H1 (cell line): ENCODE measurements at regions not wholly inside any gene's neighbourhood (a gene's known extent, or its start where the extent isn't known, plus 50 kb on each side); places are given as distances from the start of the nearest gene placed in this dataset.

Experiments used
- CTCF ChIA-PET: fragments of 300-600 bp; sonication (Branson Sonifier 250); formaldehyde crosslinking; loops from one replicate; lab custom pipeline; 2021; ENCODE audit not compliant: partially characterized antibody; lab: Charles Lee
- POLR2A ChIA-PET: fragments of 300-600 bp; sonication (Branson Sonifier 250); formaldehyde crosslinking; loops from one replicate; lab custom pipeline; 2021; ENCODE audit warnings: inconsistent platforms; ENCODE audit not compliant: partially characterized antibody; lab: Charles Lee
- DNase-seq, 2 experiments: peaks; one replicate each; pipeline versions ENCODE4 v3.0.0 to v3.0.0-alpha.2; 2010 to 2022; ENCODE audit warnings: low spot score in 2 of 2, low read depth in 1 of 2, mixed read lengths in 1 of 2
- FAIRE-seq: peaks from 2 replicates; lab custom pipeline; 2011; peaks lifted over from hg19 to GRCh38; lab: Jason Lieb, UNC
- H2AFZ ChIP-seq: 2 replicates; pipeline ENCODE4 v1.8.1; 2012; ENCODE audit warnings: low read length, inconsistent platforms
- H2AK5ac ChIP-seq: 2 replicates; pipeline ENCODE4 v1.6.1; 2013; ENCODE audit warnings: low read depth, low read length
- H2BK120ac ChIP-seq: replicated peaks from 2 replicates; pipeline ENCODE3; 2013; ENCODE audit warnings: low read depth, low read length, inconsistent platforms
- H2BK12ac ChIP-seq: 2 replicates; pipeline ENCODE4 v1.6.1; 2013; ENCODE audit warnings: low read depth, low read length
- H2BK15ac ChIP-seq: 2 replicates; pipeline ENCODE4 v1.6.1; 2013; ENCODE audit warnings: low read length
- H2BK20ac ChIP-seq: 2 replicates; pipeline ENCODE4 v1.6.1; 2013; ENCODE audit warnings: low read length
- H2BK5ac ChIP-seq: 2 replicates; pipeline ENCODE4 v1.6.1; 2013; ENCODE audit warnings: low read depth, low read length
- H3K14ac ChIP-seq: 2 replicates; pipeline ENCODE4 v1.6.1; 2013; ENCODE audit warnings: inconsistent platforms; ENCODE audit not compliant: insufficient read length
- H3K18ac ChIP-seq: 2 replicates; pipeline ENCODE4 v1.6.1; 2013; ENCODE audit warnings: low read length; ENCODE audit errors: extremely low read depth
- H3K23ac ChIP-seq: 2 replicates; pipeline ENCODE4 v1.6.1; 2013; ENCODE audit warnings: inconsistent platforms; ENCODE audit not compliant: insufficient read length
- H3K23me2 ChIP-seq: 2 replicates; pipeline ENCODE4 v1.6.1; 2013; ENCODE audit warnings: low read depth, low read length
- H3K27ac ChIP-seq: 2 replicates; pipeline ENCODE4 v1.6.1; 2011; ENCODE audit warnings: low read depth, low read length, inconsistent platforms
- H3K27me3 ChIP-seq, 4 experiments: replicated peaks in 1 of 4; 1 replicate in 1 of 4; 2 replicates in 3 of 4; pipeline versions ENCODE4 v1.6.1 to v1.8.1; 2011 to 2013; ENCODE audit warnings: low read length in 3 of 4, mild to moderate bottlenecking in 3 of 4, inconsistent platforms in 2 of 4, mixed read lengths in 2 of 4, moderate library complexity in 1 of 4; ENCODE audit not compliant: control insufficient read depth in 3 of 4, insufficient read depth in 3 of 4; ENCODE audit errors: extremely low read depth in 1 of 4
- H3K36me3 ChIP-seq, 4 experiments: 2 replicates each; pipeline versions ENCODE4 v1.6.1 to v1.8.1; 2011 to 2013; ENCODE audit warnings: mild to moderate bottlenecking in 4 of 4, low read length in 3 of 4, moderate library complexity in 2 of 4, control low read depth in 1 of 4, inconsistent platforms in 1 of 4; ENCODE audit not compliant: insufficient read depth in 4 of 4, control insufficient read depth in 2 of 4
- H3K4ac ChIP-seq: replicated peaks from 2 replicates; pipeline ENCODE3; 2013; ENCODE audit warnings: low read length, low read depth, mixed read lengths, inconsistent platforms; ENCODE audit not compliant: insufficient read length
- H3K4me1 ChIP-seq, 4 experiments: replicated peaks in 1 of 4; 1 replicate in 1 of 4; 2 replicates in 3 of 4; pipeline versions ENCODE4 v1.6.1 to v1.8.1; 2011 to 2013; ENCODE audit warnings: low read length in 3 of 4, inconsistent platforms in 2 of 4, mixed read lengths in 1 of 4; ENCODE audit not compliant: insufficient read depth in 4 of 4, control insufficient read depth in 3 of 4
- H3K4me2 ChIP-seq, 2 experiments: 2 replicates each; pipeline versions ENCODE4 v1.6.1 to v1.8.1; 2011 to 2013; ENCODE audit warnings: low read depth in 2 of 2, low read length in 2 of 2, control low read depth in 1 of 2, inconsistent platforms in 1 of 2, mild to moderate bottlenecking in 1 of 2; ENCODE audit not compliant: insufficient read depth in 1 of 2
- H3K4me3 ChIP-seq, 4 experiments: fragments of 200-600, 300-600 bp in 1 of 4; sonication (generic), shearing (Covaris generic), sonication (Bioruptor Twin) in 1 of 4; 2 replicates each; pipeline versions ENCODE4 v1.5.1 to v1.8.1; 2011 to 2016; ENCODE audit warnings: low read length in 4 of 4, low read depth in 3 of 4, control low read depth in 2 of 4, inconsistent platforms in 2 of 4, mild to moderate bottlenecking in 2 of 4, mixed read lengths in 1 of 4, moderate library complexity in 1 of 4; ENCODE audit not compliant: insufficient read depth in 2 of 4; ENCODE audit errors: extremely low read depth in 1 of 4
- H3K56ac ChIP-seq: replicated peaks from 2 replicates; pipeline ENCODE3; 2013; ENCODE audit warnings: low read depth, mild to moderate bottlenecking, mixed read lengths, low read length, inconsistent platforms; ENCODE audit not compliant: insufficient read length
- H3K79me1 ChIP-seq: 2 replicates; pipeline ENCODE4 v1.6.1; 2013; ENCODE audit warnings: low read depth, low read length, control low read depth
- H3K79me2 ChIP-seq, 2 experiments: 2 replicates each; pipeline versions ENCODE4 v1.6.1 to v1.8.1; 2012 to 2013; ENCODE audit warnings: low read length in 2 of 2, mild to moderate bottlenecking in 2 of 2, inconsistent platforms in 1 of 2; ENCODE audit not compliant: insufficient read depth in 2 of 2, control insufficient read depth in 1 of 2
- H3K9ac ChIP-seq, 4 experiments: replicated peaks in 1 of 4; 1 replicate in 1 of 4; 2 replicates in 3 of 4; pipeline versions ENCODE4 v1.6.1 to v1.8.1; 2011 to 2013; ENCODE audit warnings: low read depth in 3 of 4, low read length in 3 of 4, control low read depth in 2 of 4, mild to moderate bottlenecking in 2 of 4, moderate library complexity in 2 of 4, inconsistent platforms in 1 of 4; ENCODE audit errors: extremely low read depth in 1 of 4
- H3K9me3 ChIP-seq, 2 experiments: 2 replicates each; pipeline versions ENCODE4 v1.6.1 to v1.8.1; 2012 to 2013; ENCODE audit warnings: mild to moderate bottlenecking in 2 of 2, moderate library complexity in 2 of 2, control low read depth in 1 of 2, inconsistent platforms in 1 of 2, low read depth in 1 of 2, low read length in 1 of 2, mixed read lengths in 1 of 2; ENCODE audit not compliant: insufficient read depth in 2 of 2
- H4K20me1 ChIP-seq, 2 experiments: replicated peaks in 1 of 2; 2 replicates each; pipeline versions ENCODE3 to v1.8.1; 2011 to 2013; ENCODE audit warnings: inconsistent platforms in 2 of 2, low read length in 2 of 2, mild to moderate bottlenecking in 1 of 2; ENCODE audit not compliant: insufficient read depth in 2 of 2, control insufficient read depth in 1 of 2
- H4K5ac ChIP-seq: 2 replicates; pipeline ENCODE4 v1.6.1; 2013; ENCODE audit warnings: low read length, low read depth, mixed read lengths, inconsistent platforms; ENCODE audit not compliant: insufficient read length
- H4K8ac ChIP-seq: 2 replicates; pipeline ENCODE4 v1.8.0; 2013; ENCODE audit warnings: mild to moderate bottlenecking, moderate library complexity, low read length, inconsistent platforms; ENCODE audit not compliant: insufficient read depth; ENCODE audit errors: extremely low read depth
- H4K91ac ChIP-seq: replicated peaks from 2 replicates; pipeline ENCODE3; 2013; ENCODE audit warnings: low read length, mixed read lengths, inconsistent platforms; ENCODE audit not compliant: insufficient read length
- CBX8 ChIP-seq: fragments of 300-800, 300-1000 bp; sonication (generic); IDR thresholded peaks from 2 replicates; pipeline ENCODE4 v1.7.1; 2016; ENCODE audit warnings: low read depth, low read length, borderline replicate concordance
- CHD1 ChIP-seq: IDR thresholded peaks from 2 replicates; pipeline ENCODE4 v1.6.1; 2012; ENCODE audit warnings: low read depth, low read length, improper control_type of control experiment
- EP300 ChIP-seq, 2 experiments: IDR thresholded peaks; 1 replicate in 1 of 2; 2 replicates in 1 of 2; pipeline ENCODE4 v1.6.1; 2011 to 2012; ENCODE audit warnings: low read depth in 2 of 2, low read length in 2 of 2, mild to moderate bottlenecking in 2 of 2, borderline replicate concordance in 1 of 2, inconsistent platforms in 1 of 2, moderate library complexity in 1 of 2
- EZH2 ChIP-seq: fragments of 200-600 bp; sonication (generic); IDR thresholded peaks from 2 replicates; pipeline ENCODE4 v1.7.1; 2012; ENCODE audit warnings: low read depth, mild to moderate bottlenecking, moderate library complexity, low read length, inconsistent platforms; ENCODE audit not compliant: severe bottlenecking
- RNF2 ChIP-seq: fragments of 200-900, 300-1000 bp; sonication (generic); IDR thresholded peaks from 2 replicates; pipeline ENCODE4 v1.7.1; 2016; ENCODE audit warnings: borderline replicate concordance, low read depth, mild to moderate bottlenecking, antibody characterized with exemption, low read length; ENCODE audit not compliant: poor library complexity, severe bottlenecking; ENCODE audit errors: missing control alignments
- WGBS, 2 experiments: shearing (Covaris generic) in 1 of 2; methylation state at CpG; one replicate each; pipeline versions ENCODE4 v1.1.6 to v1.1.7; 2013 to 2015; ENCODE audit warnings: low lambda C conversion rate in 2 of 2, mixed read lengths in 2 of 2, inconsistent platforms in 1 of 2, low coverage in 1 of 2, missing lambda C conversion rate in 1 of 2; ENCODE audit not compliant: insufficient replicate concordance in 2 of 2, insufficient coverage in 1 of 2, insufficient read length in 1 of 2; ENCODE audit errors: extremely low coverage in 1 of 2, missing lambda C conversion rate in 1 of 2; 5-methylcytosine and 5-hydroxymethylcytosine counted together

- Histone ChIP-seq H4K8ac (no peak overlapping the region), H3K27me3 (no peaks in the 10 kb centered on the region), H3K14ac (no peak overlapping the region), H3K36me3 (no peaks in the 10 kb centered on the region), H2AFZ (no peak overlapping the region), H4K20me1 (no peaks in the 10 kb centered on the region), H2BK20ac (no peak overlapping the region), H3K79me1 (no peaks in the 10 kb centered on the region), H2BK5ac (no peak overlapping the region), H2BK15ac (no peak overlapping the region), H3K4me3 (no peak overlapping the region), H3K9me3 (no peaks in the 10 kb centered on the region), H4K91ac (no peak overlapping the region), H3K4ac (no peak overlapping the region), H3K9ac (no peak overlapping the region), H3K79me2 (no peaks in the 10 kb centered on the region), H3K27ac (no peak overlapping the region), H3K4me1 (peaks cover 0 to under 1% (median 0%) of the 10 kb centered on the region in 4 experiments; a peak in 1 of 7 replicates), H3K23me2 (no peaks in the 10 kb centered on the region), H2BK120ac (no peak overlapping the region), H3K23ac (no peak overlapping the region), H3K18ac (no peak overlapping the region), H2BK12ac (no peak overlapping the region), H2AK5ac (no peak overlapping the region), H3K56ac (no peak overlapping the region), H4K5ac (no peak overlapping the region), H3K4me2 (no peak overlapping the region)
- no peak for DNase-seq
- POLR2A ChIA-PET, result no interaction called here
- WGBS, 2 experiments, result 76% methylated on average over 2 of the region's 2 CpGs; no CpG with 5 or more reads in 1 of the 2 experiments
- CTCF ChIA-PET, result interaction anchor here (0.6 kb wide), 1 partner anchor 25 kb away, joined by 3 read pairs; no protein-coding TSS in a partner anchor
- FAIRE-seq, result no peak
- TF ChIP-seq RNF2 (no peak), CBX8 (no peak), EP300 (IDR thresholded peaks at IDR 0.05; ENCODE audit: borderline replicate concordance in 1 of 2, low read depth in 2 of 2, low read length in 2 of 2) (no peak), CHD1 (no peak), EZH2 (no peak)
Measured at GRCh38 chr16:9316615-9317014, 225.2 kb downstream of the HAPSTR1 start.
